Progenitor cell of endocrine pancreas (in vitro differentiated cells): ENCODE measurements at regions not wholly inside any gene's neighbourhood (a gene's known extent, or its start where the extent isn't known, plus 50 kb on each side); places are given as distances from the start of the nearest gene placed in this dataset.
"Not testable (repeated sequence)": the region's sequence is repeated elsewhere in the genome, so short reads cannot be mapped to it uniquely, and the experiment has no call there.

Experiments
- DNase-seq: peaks from one replicate; pipeline ENCODE4 v3.0.0; 2021; ENCODE audit warnings: low spot score; ENCODE audit not compliant: unreplicated experiment
- H3K27ac Mint-ChIP-seq: 2 replicates; pipeline ENCODE4 v1.8.0; 2021; ENCODE audit warnings: mild to moderate bottlenecking, moderate library complexity, mixed read lengths
- H3K27me3 Mint-ChIP-seq: 2 replicates; pipeline ENCODE4 v1.8.0; 2021; ENCODE audit warnings: mixed read lengths
- H3K36me3 Mint-ChIP-seq: 2 replicates; pipeline ENCODE4 v1.8.0; 2022; ENCODE audit warnings: mixed read lengths; ENCODE audit not compliant: insufficient read depth
- H3K4me1 Mint-ChIP-seq: 2 replicates; pipeline ENCODE4 v1.8.0; 2021; ENCODE audit warnings: low read depth, mixed read lengths
- H3K4me3 Mint-ChIP-seq: 2 replicates; pipeline ENCODE4 v1.8.0; 2021; ENCODE audit warnings: low read depth, mild to moderate bottlenecking, moderate library complexity, mixed read lengths
- H3K9me3 Mint-ChIP-seq: 2 replicates; pipeline ENCODE4 v1.8.0; 2021; ENCODE audit warnings: low read depth, mixed read lengths
- TF ChIP-seq, protein P1 (sequence below): fragments of 200-600 bp; sonication (generic); IDR thresholded peaks from one replicate; pipeline ENCODE4 v1.5.0; 2021; ENCODE audit warnings: antibody characterized with exemption, mild to moderate bottlenecking; ENCODE audit not compliant: unreplicated experiment

- Mint-ChIP-seq H3K4me1 (peaks cover 3% of the 10 kb centered on the region), H3K9me3 (peaks cover 9% of the 10 kb centered on the region), H3K27ac (no peak overlapping the region), H3K36me3 (peaks cover 1% of the 10 kb centered on the region), H3K27me3 (no peaks in the 10 kb centered on the region), H3K4me3 (no peak overlapping the region)
- TF ChIP-seq, protein P1, sequence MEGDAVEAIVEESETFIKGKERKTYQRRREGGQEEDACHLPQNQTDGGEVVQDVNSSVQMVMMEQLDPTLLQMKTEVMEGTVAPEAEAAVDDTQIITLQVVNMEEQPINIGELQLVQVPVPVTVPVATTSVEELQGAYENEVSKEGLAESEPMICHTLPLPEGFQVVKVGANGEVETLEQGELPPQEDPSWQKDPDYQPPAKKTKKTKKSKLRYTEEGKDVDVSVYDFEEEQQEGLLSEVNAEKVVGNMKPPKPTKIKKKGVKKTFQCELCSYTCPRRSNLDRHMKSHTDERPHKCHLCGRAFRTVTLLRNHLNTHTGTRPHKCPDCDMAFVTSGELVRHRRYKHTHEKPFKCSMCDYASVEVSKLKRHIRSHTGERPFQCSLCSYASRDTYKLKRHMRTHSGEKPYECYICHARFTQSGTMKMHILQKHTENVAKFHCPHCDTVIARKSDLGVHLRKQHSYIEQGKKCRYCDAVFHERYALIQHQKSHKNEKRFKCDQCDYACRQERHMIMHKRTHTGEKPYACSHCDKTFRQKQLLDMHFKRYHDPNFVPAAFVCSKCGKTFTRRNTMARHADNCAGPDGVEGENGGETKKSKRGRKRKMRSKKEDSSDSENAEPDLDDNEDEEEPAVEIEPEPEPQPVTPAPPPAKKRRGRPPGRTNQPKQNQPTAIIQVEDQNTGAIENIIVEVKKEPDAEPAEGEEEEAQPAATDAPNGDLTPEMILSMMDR = no peak
- no peak for DNase-seq
Observed at GRCh38 chr13:44629465-44630183, 53.5 kb upstream of the TSC22D1 start.

DNA sequence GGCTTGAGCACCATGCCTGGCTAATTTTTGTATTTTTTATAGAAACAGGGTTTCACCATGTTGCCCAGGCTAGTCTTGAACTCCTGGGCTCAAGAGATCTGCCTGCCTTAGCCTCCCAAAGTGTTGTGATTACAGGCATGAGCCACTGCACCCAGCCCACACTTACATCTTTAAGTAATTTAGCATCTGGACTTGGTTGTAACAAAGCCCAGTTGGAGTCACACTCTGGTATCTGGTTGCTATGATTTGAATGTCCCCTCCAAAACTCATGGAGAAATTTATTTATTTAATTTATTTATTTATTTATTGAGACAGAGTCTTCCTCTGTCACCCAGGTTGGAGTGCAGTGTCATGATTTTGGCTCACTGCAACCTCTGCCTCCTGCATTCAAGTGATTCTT is 52.7 kb upstream of the TSC22D1 start:
- H3K27ac Mint-ChIP-seq, H3K4me1 Mint-ChIP-seq, H3K36me3 Mint-ChIP-seq, H3K27me3 Mint-ChIP-seq, H3K4me3 Mint-ChIP-seq, H3K9me3 Mint-ChIP-seq, DNase-seq: not testable (repeated sequence)

GRCh38 chr13:44627441-44627840 is 51.3 kb upstream of the TSC22D1 start:
- TF ChIP-seq, protein P1 = no peak
- H3K4me1 Mint-ChIP-seq = peaks cover 6% of the 10 kb centered on the region
- DNase-seq = no peak
- peaks cover 9% of the 10 kb centered on the region for H3K9me3 Mint-ChIP-seq
- H3K4me3 Mint-ChIP-seq = no peak overlapping the region
- H3K27me3 Mint-ChIP-seq = no peaks in the 10 kb centered on the region
- H3K36me3 Mint-ChIP-seq = peaks cover 1% of the 10 kb centered on the region
- H3K27ac Mint-ChIP-seq = no peak overlapping the region

DNA sequence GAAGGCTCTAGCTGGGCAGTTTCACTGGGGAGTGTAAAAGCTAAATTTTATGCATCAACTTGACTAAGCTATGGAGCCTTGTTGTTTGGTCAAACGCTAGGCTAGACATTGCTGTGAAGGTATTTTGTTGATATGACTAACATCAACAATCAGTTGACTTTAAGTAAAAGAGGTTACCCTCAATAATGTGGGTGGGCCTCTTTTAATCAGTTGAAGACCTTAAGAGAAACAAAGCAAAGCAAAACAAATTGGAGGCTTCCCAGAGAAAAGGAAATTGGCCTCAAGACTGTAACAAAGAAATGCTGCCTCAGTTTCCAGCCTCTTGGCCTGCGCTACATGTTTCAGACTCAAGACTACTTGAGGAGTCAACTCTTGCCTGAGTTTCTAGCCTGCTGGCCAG is 50.0 kb upstream of the TSC22D1 start:
- TF ChIP-seq, protein P1 = no peak
- Mint-ChIP-seq H3K36me3 (peaks cover 1% of the 10 kb centered on the region), H3K4me1 (peaks cover 7% of the 10 kb centered on the region), H3K27me3 (no peaks in the 10 kb centered on the region), H3K27ac (no peak overlapping the region), H3K4me3 (no peak overlapping the region), H3K9me3 (peaks cover 9% of the 10 kb centered on the region)
- DNase-seq = no peak
